HEK293 (cell line): ENCODE measurements at regions not wholly inside any gene's neighbourhood (a gene's known extent, or its start where the extent isn't known, plus 50 kb on each side); places are given as distances from the start of the nearest gene placed in this dataset.

Experiments
- CTCF ChIA-PET: fragments of 350-600 bp; formaldehyde crosslinking; extraction: SDS; loops from one replicate; lab custom pipeline; 2021; ENCODE audit warnings: antibody characterized with exemption; lab: Yijun Ruan, JAX
- POLR2A ChIA-PET: fragments of 300-600 bp; formaldehyde crosslinking; extraction: SDS; loops from one replicate; lab custom pipeline; 2020; ENCODE audit warnings: antibody characterized with exemption, inconsistent platforms; lab: Yijun Ruan, JAX
- H3K27ac ChIP-seq: fragments of 200-500 bp; sonication (Bioruptor generic); 2 replicates; pipeline ENCODE4 v1.5.1; 2014; ENCODE audit warnings: low read depth, low read length, control low read depth, inconsistent platforms; ENCODE audit errors: extremely low read depth
- H3K36me3 ChIP-seq, 2 experiments: fragments of 200-500 bp in 1 of 2; sonication (Bioruptor generic) in 1 of 2; 1 replicate in 1 of 2; 2 replicates in 1 of 2; pipeline ENCODE4 v1.5.1; 2014 to 2017; ENCODE audit warnings: inconsistent platforms in 2 of 2, low read length in 2 of 2; ENCODE audit not compliant: control insufficient read depth in 2 of 2, insufficient read depth in 1 of 2
- H3K4me1 ChIP-seq: fragments of 200-500 bp; sonication (Bioruptor generic); 2 replicates; pipeline ENCODE4 v1.5.1; 2014; ENCODE audit warnings: mild to moderate bottlenecking, low read length, inconsistent platforms; ENCODE audit not compliant: control insufficient read depth, insufficient read depth
- H3K4me3 ChIP-seq: 2 replicates; pipeline ENCODE4 v1.5.1; 2011; ENCODE audit warnings: low read depth, mild to moderate bottlenecking, control low read depth, low read length, moderate library complexity
- H3K9me3 ChIP-seq: fragments of 200-500 bp; sonication (Bioruptor generic); 2 replicates; pipeline ENCODE4 v1.5.1; 2014; ENCODE audit warnings: low read depth, low read length, inconsistent platforms; ENCODE audit not compliant: control insufficient read depth, insufficient read depth
- BCL11B ChIP-seq: fragments of 450-650 bp; formaldehyde crosslinking; IDR thresholded peaks from 2 replicates; pipeline ENCODE4 v1.5.1; 2016; ENCODE audit warnings: low read depth, missing biosample characterization, missing genetic modification characterization
- BCL6B ChIP-seq: fragments of 450-650 bp; formaldehyde crosslinking; IDR thresholded peaks from 2 replicates; pipeline ENCODE4 v1.5.1; 2017; ENCODE audit warnings: missing biosample characterization, missing genetic modification characterization
- EGR2 ChIP-seq: fragments of 450-650 bp; formaldehyde crosslinking; IDR thresholded peaks from 2 replicates; pipeline ENCODE4 v1.5.1; 2016; ENCODE audit warnings: low read depth, missing biosample characterization, missing genetic modification characterization
- GFI1B ChIP-seq: fragments of 450-650 bp; formaldehyde crosslinking; IDR thresholded peaks from 2 replicates; pipeline ENCODE4 v1.5.1; 2016; ENCODE audit warnings: missing biosample characterization, missing genetic modification characterization
- GLI2 ChIP-seq: fragments of 450-650 bp; formaldehyde crosslinking; IDR thresholded peaks from 2 replicates; pipeline ENCODE4; 2017; ENCODE audit warnings: missing biosample characterization, missing genetic modification characterization, low read depth, borderline replicate concordance
- MYNN ChIP-seq: fragments of 450-650 bp; formaldehyde crosslinking; IDR thresholded peaks from 2 replicates; pipeline ENCODE4 v1.5.1; 2016; ENCODE audit warnings: missing biosample characterization, missing genetic modification characterization, borderline replicate concordance
- OSR2 ChIP-seq: fragments of 450-650 bp; formaldehyde crosslinking; IDR thresholded peaks from 2 replicates; pipeline ENCODE4 v1.5.1; 2016; ENCODE audit warnings: missing biosample characterization, missing genetic modification characterization
- PRDM6 ChIP-seq: fragments of 450-650 bp; formaldehyde crosslinking; IDR thresholded peaks from 2 replicates; pipeline ENCODE4 v1.5.1; 2017; ENCODE audit warnings: missing biosample characterization, missing genetic modification characterization
- SP3 ChIP-seq: fragments of 450-650 bp; formaldehyde crosslinking; IDR thresholded peaks from 2 replicates; pipeline ENCODE4 v1.5.1; 2016; ENCODE audit warnings: missing biosample characterization, missing genetic modification characterization
- TRIM28 ChIP-seq: IDR thresholded peaks from 2 replicates; pipeline ENCODE4 v1.6.1; 2011; ENCODE audit warnings: low read length, control low read depth, borderline replicate concordance
- WT1 ChIP-seq: fragments of 450-650 bp; formaldehyde crosslinking; IDR thresholded peaks from 2 replicates; pipeline ENCODE4 v1.5.1; 2016; ENCODE audit warnings: missing biosample characterization, missing genetic modification characterization
- ZNF148 ChIP-seq: fragments of 450-650 bp; formaldehyde crosslinking; IDR thresholded peaks from 2 replicates; pipeline ENCODE4 v1.5.0; 2017; ENCODE audit warnings: missing biosample characterization, missing genetic modification characterization, borderline replicate concordance
- ZNF19 ChIP-seq: fragments of 450-650 bp; formaldehyde crosslinking; IDR thresholded peaks from 2 replicates; pipeline ENCODE4; 2016; ENCODE audit warnings: missing biosample characterization, missing genetic modification characterization, low read depth
- ZNF433 ChIP-seq: fragments of 450-650 bp; formaldehyde crosslinking; IDR thresholded peaks from 2 replicates; pipeline ENCODE4 v1.5.1; 2016; ENCODE audit warnings: missing biosample characterization, missing genetic modification characterization, low read depth
- ZNF514 ChIP-seq: fragments of 450-650 bp; formaldehyde crosslinking; IDR thresholded peaks from 2 replicates; pipeline ENCODE4 v1.5.1; 2016; ENCODE audit warnings: missing biosample characterization, missing genetic modification characterization
- ZNF555 ChIP-seq: fragments of 450-650 bp; formaldehyde crosslinking; conservative IDR thresholded peaks from 2 replicates; pipeline ENCODE4 v1.5.1; 2017; ENCODE audit warnings: missing biosample characterization, mild to moderate bottlenecking, missing genetic modification characterization, inconsistent platforms
- ZNF596 ChIP-seq: fragments of 450-650 bp; IDR thresholded peaks from 2 replicates; pipeline ENCODE4 v1.5.0; 2018; ENCODE audit warnings: missing biosample characterization, mild to moderate bottlenecking, missing genetic modification characterization, moderate library complexity
- ZNF610 ChIP-seq: fragments of 450-650 bp; formaldehyde crosslinking; IDR thresholded peaks from 2 replicates; pipeline ENCODE4 v1.5.1; 2016; ENCODE audit warnings: missing biosample characterization, missing genetic modification characterization, borderline replicate concordance
- ZNF677 ChIP-seq: fragments of 450-650 bp; IDR thresholded peaks from 2 replicates; pipeline ENCODE4 v1.5.0; 2018; ENCODE audit warnings: missing biosample characterization, mild to moderate bottlenecking, missing genetic modification characterization, moderate library complexity
- ZNF704 ChIP-seq: fragments of 450-650 bp; formaldehyde crosslinking; IDR thresholded peaks from 2 replicates; pipeline ENCODE4 v1.5.1; 2016; ENCODE audit warnings: missing biosample characterization, missing genetic modification characterization
- ZNF785 ChIP-seq: fragments of 450-650 bp; formaldehyde crosslinking; IDR thresholded peaks from 2 replicates; pipeline ENCODE4 v1.5.1; 2016; ENCODE audit warnings: missing biosample characterization, missing genetic modification characterization
- ZNF830 ChIP-seq: fragments of 450-650 bp; IDR thresholded peaks from 2 replicates; pipeline ENCODE4 v1.5.0; 2018; ENCODE audit warnings: missing biosample characterization, missing genetic modification characterization, low read depth, mild to moderate bottlenecking, moderate library complexity
- ZSCAN18 ChIP-seq: fragments of 450-650 bp; formaldehyde crosslinking; IDR thresholded peaks from 2 replicates; pipeline ENCODE4 v1.5.1; 2016; ENCODE audit warnings: missing biosample characterization, missing genetic modification characterization
- ZSCAN4 ChIP-seq: fragments of 450-650 bp; formaldehyde crosslinking; IDR thresholded peaks from 2 replicates; pipeline ENCODE4 v1.5.1; 2017; ENCODE audit warnings: missing biosample characterization, missing genetic modification characterization

GRCh38 chr9:79485258-79485657 lies 86.5 kb upstream of the TLE4 start:
- TF ChIP-seq BCL6B (tag by site-specific recombination) (no peak), SP3 (tag by site-specific recombination) (no peak), MYNN (no peak), BCL11B (tag by site-specific recombination) (no peak), ZNF555 (no peak), ZSCAN4 (tag by site-specific recombination) (no peak), ZNF704 (no peak), ZNF514 (tag by site-specific recombination) (no peak), ZNF610 (no peak), ZNF677 (tag by site-specific recombination) (no peak), EGR2 (no peak), ZNF148 (no peak)
- Histone ChIP-seq H3K27ac (no peak overlapping the region), H3K9me3 (no peaks in the 10 kb centered on the region), H3K4me3 (no peak overlapping the region), H3K4me1 (no peaks in the 10 kb centered on the region), H3K36me3 (no peaks in the 10 kb centered on the region)
- ChIA-PET POLR2A (no interaction called here), CTCF (no interaction called here)

GRCh38 chr9:79489261-79490000 lies 82.3 kb upstream of the TLE4 start:
- ChIA-PET CTCF (interaction anchor here (0.6 to 1.2 kb wide), 2 partner anchors 11 to 1001 kb away, joined by 3 to 8 read pairs; no protein-coding TSS in a partner anchor), POLR2A (interaction anchor here (1.7 kb wide), 1 partner anchor 82 kb away, joined by 3 read pairs; the partner anchor contains the start of gene TLE4)
- Histone ChIP-seq H3K36me3 (no peaks in the 10 kb centered on the region), H3K9me3 (no peaks in the 10 kb centered on the region), H3K4me3 (no peak overlapping the region), H3K27ac (no peak overlapping the region), H3K4me1 (no peaks in the 10 kb centered on the region)
- TF ChIP-seq ZNF19 (tag by site-specific recombination) = no peak
- TF ChIP-seq GFI1B (tag by site-specific recombination) = 0 out of 2 replicates have a peak, but pooled peaks have one; percentile 30
- peak; percentile 85 for TF ChIP-seq WT1 (tag by site-specific recombination)
- TF ChIP-seq ZNF785 (tag by site-specific recombination) = no peak
- TF ChIP-seq TRIM28 = peak; percentile 96
- TF ChIP-seq ZSCAN18 (tag by site-specific recombination) = no peak
- TF ChIP-seq ZNF830 (tag by site-specific recombination) = no peak
- TF ChIP-seq OSR2 (tag by site-specific recombination) = peak; percentile 23; the same call in 1 of the 2 replicates
- TF ChIP-seq PRDM6 (tag by site-specific recombination) = peak; percentile 23; the same call in 1 of the 2 replicates
- no peak for TF ChIP-seq ZNF555
- no peak for TF ChIP-seq ZNF596 (tag by site-specific recombination)
- no peak for TF ChIP-seq ZNF433 (tag by site-specific recombination)
- TF ChIP-seq GLI2 (tag by site-specific recombination) = 0 out of 2 replicates have a peak, but pooled peaks have one; percentile 35
